ENCODE measurements at regions not wholly inside any gene's neighbourhood (a gene's known extent, or its start where the extent isn't known, plus 50 kb on each side); places are given as distances from the start of the nearest gene placed in this dataset.

- no peak overlapping the region for H3K27ac ChIP-seq (ENCODE audit: insufficient read length, low read depth, low read length)
- no peaks in the 10 kb centered on the region for H3K9me3 ChIP-seq (ENCODE audit: control insufficient read depth, low read depth, low read length)
- DNase-seq = no peak
- H3K27me3 Mint-ChIP-seq (ENCODE audit: low read depth) = no peaks in the 10 kb centered on the region; the same call in 1 of the 2 replicates
- H3K14ac ChIP-seq (ENCODE audit: insufficient read depth, low read length) = no peak overlapping the region
- no peak overlapping the region for H2BK5ac ChIP-seq (ENCODE audit: insufficient read length, low read length)
- no peak for TF ChIP-seq CTCF (conservative IDR thresholded peaks at IDR 0.05)
- H2BK12ac ChIP-seq (ENCODE audit: insufficient read length, low read depth, low read length) = no peak overlapping the region
- no peak overlapping the region for H4K5ac ChIP-seq (ENCODE audit: insufficient read length, low read depth, low read length)
- H2BK15ac ChIP-seq (ENCODE audit: low read depth, low read length) = no peak overlapping the region
- H2AFZ ChIP-seq (ENCODE audit: low read length) = no peak overlapping the region
- WGBS (ENCODE audit: extremely low coverage, insufficient read length, low lambda C conversion rate) = no CpG with 5 or more reads among the region's 3 CpGs
- H2BK120ac ChIP-seq (ENCODE audit: low read depth, low read length, poor library complexity, severe bottlenecking) = no peak overlapping the region
- no peaks in the 10 kb centered on the region for H3K4me1 ChIP-seq (ENCODE audit: insufficient read depth, low read length)
- H3K23me2 ChIP-seq (ENCODE audit: insufficient read length, low read depth, low read length, poor library complexity, severe bottlenecking) = no peaks in the 10 kb centered on the region
- H2BK20ac ChIP-seq (ENCODE audit: low read depth, low read length, poor library complexity, severe bottlenecking) = no peak overlapping the region
- no peak overlapping the region for H3T11ph ChIP-seq (ENCODE audit: low read length)
- no peak overlapping the region for H3K9ac ChIP-seq (ENCODE audit: extremely low read depth, insufficient read length, low read length)
- no peaks in the 10 kb centered on the region; a peak in 2 of 5 replicates for H3K9me3 Mint-ChIP-seq
- H3K4me3 Mint-ChIP-seq = no peak overlapping the region
- no peaks in the 10 kb centered on the region for H3K79me1 ChIP-seq (ENCODE audit: insufficient read depth, low read depth, low read length, poor library complexity, severe bottlenecking)
- H2AK5ac ChIP-seq (ENCODE audit: insufficient read length, low read length) = no peak overlapping the region
- H3K23ac ChIP-seq (ENCODE audit: insufficient read length, low read depth, low read length) = no peak overlapping the region
- no peaks in the 10 kb centered on the region for H3K36me3 Mint-ChIP-seq (ENCODE audit: insufficient read depth in 1 of 3, low read depth in 3 of 3)
- no peak overlapping the region for H3K56ac ChIP-seq (ENCODE audit: insufficient read length, low read depth, low read length)
- no peak overlapping the region for H3K27ac Mint-ChIP-seq
- no peak overlapping the region for H4K8ac ChIP-seq (replicated peaks; ENCODE audit: insufficient read length, low read depth, low read length)
- no peaks in the 10 kb centered on the region for H3K79me2 ChIP-seq (ENCODE audit: insufficient read depth, low read length)
- no peaks in the 10 kb centered on the region for H3K27me3 ChIP-seq (ENCODE audit: insufficient read depth, low read length)
- no peaks in the 10 kb centered on the region for H4K20me1 ChIP-seq (ENCODE audit: control insufficient read depth, insufficient read depth, insufficient read length)
- no peak overlapping the region for H3K4ac ChIP-seq (ENCODE audit: low read depth, low read length)
- H3K18ac ChIP-seq (ENCODE audit: insufficient read length, low read depth, low read length) = no peak overlapping the region
- no peak overlapping the region for H4K91ac ChIP-seq (ENCODE audit: insufficient read length, low read depth, low read length)
- H3K4me1 Mint-ChIP-seq = peaks cover 7% of the 10 kb centered on the region in 2 experiments; a peak in 3 of 4 replicates
- no peak overlapping the region for H3K4me2 ChIP-seq (ENCODE audit: insufficient read depth, insufficient read length, low read length)
Observed at GRCh38 chr2:147739508-147739907, 105.3 kb upstream of the ACVR2A start.
